ENCODE measurements at regions not wholly inside any gene's neighbourhood (a gene's known extent, or its start where the extent isn't known, plus 50 kb on each side); places are given as distances from the start of the nearest gene placed in this dataset.
A peak's percentile ranks its signal among the peaks of the same experiment; 100 is the strongest.
"Not testable (repeated sequence)": the region's sequence is repeated elsewhere in the genome, so short reads cannot be mapped to it uniquely, and the experiment has no call there.

- no peak for DNase-seq
Observed at GRCh38 chr22:44650806-44651205, 51.2 kb upstream of the PRR5 start.

DNA sequence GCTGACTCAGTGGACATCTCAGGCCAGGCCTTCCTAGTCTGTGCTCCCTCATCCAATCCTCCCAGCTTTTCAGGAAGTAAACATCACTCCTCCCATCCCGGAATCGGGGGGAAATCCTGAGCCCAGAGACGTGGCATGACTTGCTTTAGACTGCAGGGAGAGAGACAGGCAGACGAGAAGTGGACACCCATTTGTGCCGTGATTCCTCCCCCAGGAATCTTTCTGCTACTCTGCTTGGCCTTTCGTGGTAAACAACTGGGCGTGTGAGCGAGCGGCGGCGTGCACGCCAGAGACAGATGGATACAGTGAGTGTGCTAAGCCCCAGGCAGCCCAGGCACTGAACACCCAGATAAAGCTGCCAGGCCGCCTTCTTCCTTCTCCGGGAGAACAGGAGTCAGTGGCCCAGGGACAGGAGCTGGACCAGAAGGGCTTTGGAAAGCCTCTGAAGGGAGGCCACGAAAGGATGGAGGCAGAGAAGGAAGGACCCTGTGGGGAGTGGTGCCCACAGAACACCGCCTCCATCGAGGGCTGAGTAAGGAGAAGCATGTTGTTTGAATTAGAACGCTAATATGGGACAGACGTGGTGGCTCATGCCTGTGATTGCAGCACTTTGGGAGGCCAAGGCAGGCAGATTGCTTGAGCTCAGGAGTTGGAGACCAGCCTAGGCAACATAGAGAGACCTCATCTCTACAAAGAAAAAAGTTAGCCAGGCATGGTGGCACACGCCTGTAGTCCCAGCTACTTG lies 53.0 kb upstream of the PRR5 start:
- DNase-seq: no peak

DNA sequence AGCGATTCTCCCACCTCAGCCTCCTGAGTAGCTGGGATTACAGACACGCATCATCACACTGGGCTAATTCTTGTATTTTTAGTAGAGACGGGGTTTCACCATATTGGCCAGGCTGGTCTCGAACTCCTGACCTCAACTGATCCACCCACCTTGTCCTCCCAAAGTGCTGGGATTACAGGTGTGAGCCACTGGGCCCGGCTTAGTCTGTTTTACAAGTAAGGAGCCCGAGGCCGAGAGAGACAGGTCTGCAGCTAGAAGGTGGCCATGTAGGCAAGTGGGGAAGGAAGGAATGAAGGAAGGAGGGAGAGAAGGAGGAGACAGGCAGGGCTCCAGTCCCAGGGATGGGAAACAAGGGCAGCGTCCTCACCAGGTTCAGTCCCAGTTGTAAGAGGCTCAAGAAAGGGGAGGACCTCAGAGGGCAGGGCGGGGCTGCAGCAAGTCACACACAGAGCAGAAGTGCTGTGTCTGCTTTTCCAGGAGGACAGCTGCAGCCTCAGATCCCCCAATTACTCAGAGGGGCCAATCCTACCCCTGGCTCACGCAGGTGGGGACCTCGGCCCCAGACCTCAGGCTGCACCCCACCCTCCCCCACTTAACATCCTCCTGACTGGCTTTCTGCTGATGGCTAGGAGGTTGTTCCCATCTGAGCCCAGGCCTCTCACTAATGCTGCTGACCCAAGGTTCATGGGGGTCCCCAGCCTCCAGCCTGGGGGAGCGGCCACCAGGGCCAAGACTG lies 53.8 kb upstream of the PRR5 start:
- no peak for DNase-seq

DNA sequence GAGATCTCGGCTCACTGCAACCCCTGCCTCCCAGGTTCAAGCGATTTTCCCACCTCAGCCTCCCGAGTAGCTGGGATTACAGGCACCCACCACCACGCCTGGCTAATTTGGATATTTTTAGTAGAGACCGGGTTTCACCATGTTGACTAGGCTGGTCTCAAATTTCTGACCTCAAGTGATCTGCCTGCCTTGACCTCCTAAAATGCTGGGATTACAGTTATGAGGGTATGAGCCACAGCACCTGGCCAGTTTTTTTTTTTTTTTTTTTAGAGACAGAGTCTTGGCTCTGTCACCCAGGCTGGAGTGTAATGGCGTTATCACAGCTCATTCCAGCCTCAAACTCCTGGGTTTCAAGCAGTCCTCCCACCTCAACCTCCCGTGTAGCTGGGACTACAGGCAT lies 54.9 kb upstream of the PRR5 start:
- no peak for DNase-seq

GRCh38 chr22:44646668-44647067 lies 55.3 kb upstream of the PRR5 start:
- DNase-seq: no peak

- DNase-seq: no peak
Observed at GRCh38 chr22:44646141-44646540, 55.9 kb upstream of the PRR5 start.

GRCh38 chr22:44645531-44645930 lies 56.5 kb upstream of the PRR5 start:
- no peak for DNase-seq

GRCh38 chr22:44645083-44645482 lies 56.9 kb upstream of the PRR5 start:
- no peak for DNase-seq

GRCh38 chr22:44643526-44644101 lies 58.4 kb upstream of the PRR5 start:
- DNase-seq: not testable (repeated sequence)

- no peak for DNase-seq
Observed at GRCh38 chr22:44642096-44642644, 59.8 kb upstream of the PRR5 start.

DNA sequence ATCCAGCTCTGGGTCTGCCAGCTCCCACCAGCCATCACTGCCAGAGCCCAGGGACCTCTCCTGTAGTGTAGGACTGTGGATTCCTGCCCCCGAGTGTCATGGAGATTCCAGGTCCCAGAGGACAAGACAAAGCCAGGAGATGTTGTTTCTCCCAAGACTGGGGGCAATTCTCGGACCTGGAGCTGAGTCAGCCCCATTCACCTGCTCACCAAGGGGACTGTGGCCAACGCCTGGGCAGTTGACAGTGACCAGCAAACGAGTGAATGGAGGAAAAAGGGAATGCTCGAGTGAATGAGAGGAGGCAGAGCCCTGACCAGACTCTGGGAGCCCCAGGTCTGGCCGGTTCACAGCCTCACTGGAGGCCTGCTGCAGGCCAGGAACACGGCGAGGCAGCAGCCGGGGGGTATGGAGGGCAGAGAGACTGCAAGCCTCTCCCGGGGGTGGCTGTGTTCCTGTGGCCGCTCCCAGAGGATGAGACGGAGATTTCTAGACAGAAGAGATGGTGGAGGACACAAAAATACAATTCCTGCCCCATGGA lies 61.3 kb upstream of the PRR5 start:
- DNase-seq: no peak

GRCh38 chr22:44639891-44640617 lies 62.0 kb upstream of the PRR5 start:
- DNase-seq: no peak

- DNase-seq: peak; percentile 80
Observed at GRCh38 chr22:44638971-44639760, 62.8 kb upstream of the PRR5 start.

DNA sequence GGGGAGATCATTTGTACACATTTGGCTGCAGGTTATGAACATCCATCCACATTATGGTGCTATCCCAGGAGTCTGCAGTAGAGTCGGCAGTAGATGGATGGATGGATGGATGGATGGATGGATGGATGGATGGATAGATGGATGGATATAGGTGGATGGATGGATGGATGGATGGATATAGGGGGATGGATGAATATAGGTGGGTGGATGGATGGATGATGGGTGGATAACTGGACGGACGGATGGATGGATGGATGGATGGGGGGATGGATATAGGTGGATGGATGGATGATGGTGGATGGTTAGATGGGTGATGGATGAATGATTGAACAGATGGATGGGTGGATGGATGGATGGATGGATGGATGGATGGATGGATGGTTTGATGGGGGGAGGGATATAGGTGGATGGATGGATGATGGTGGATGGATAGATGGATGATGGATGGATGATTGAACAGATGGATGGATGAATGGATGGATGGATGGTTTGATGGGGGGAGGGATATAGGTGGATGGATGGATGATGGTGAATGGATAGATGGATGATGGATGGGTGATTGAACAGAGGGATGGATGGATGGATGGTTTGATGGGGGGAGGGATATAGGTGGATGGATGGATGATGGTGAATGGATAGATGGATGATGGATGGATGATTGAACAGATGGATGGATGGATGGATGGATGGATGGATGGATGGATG lies 65.3 kb upstream of the PRR5 start:
- not testable (repeated sequence) for DNase-seq

DNA sequence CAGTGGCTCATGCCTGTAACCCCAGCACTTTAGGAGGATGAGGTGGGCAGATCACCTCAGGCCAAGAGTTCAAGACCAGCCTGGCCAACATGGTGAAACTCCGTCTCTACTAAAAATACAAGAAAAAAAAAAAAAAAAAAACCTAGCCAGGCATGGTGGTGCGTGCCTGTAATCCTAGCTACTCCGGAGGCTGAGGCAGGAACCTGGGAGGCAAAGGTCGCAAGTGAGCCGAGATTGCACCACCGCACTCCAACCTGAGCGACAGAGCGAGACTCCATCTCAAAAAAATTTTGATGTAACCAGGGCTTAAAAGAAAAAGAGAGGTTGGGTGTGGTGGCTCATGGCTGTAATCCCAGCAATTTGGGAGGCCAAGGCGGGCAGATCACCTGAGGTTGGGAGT lies 66.4 kb upstream of the PRR5 start:
- DNase-seq: not testable (repeated sequence)

DNA sequence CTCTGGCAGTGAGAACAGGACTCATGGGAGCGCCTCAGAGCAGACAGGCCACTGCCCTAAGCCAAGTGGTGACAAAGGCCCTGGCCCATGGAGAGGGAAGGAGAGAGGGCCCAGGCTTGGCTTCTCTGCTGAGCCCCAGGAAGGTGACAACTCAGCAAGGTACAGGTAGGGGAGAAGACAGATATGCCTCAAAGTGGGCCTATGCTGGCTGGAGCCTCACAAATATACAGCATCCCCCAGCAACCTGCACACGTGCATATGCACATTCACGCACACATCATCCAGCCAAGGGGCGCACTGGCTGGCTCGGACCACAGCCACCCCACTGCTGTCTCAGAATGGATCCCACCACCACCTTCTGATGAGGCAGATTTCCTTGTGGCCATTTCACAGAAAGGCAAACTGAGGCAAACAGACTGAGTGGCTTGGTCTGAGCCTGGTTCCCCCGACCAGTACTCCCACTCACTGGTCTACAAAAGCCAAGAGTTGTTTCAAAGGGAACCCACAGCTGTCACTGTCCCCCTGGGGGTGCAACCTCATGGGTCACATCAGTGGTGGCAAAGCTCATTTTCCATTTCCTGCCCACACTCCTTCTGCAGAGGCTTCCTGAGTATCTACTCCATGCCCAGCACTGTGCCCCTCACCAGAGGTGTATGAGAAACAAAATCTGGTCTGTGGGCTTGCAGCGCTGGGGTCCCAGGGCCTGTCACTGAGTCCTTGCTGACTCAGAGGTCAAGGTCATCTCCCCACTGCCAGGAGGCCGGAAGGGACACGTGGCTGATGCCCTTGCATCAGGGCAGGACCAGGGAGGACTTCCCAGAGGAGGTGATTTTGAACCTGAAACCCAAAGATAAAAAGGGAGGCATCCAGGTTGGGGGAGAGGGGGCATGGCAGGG lies 67.3 kb upstream of the PRR5 start:
- DNase-seq: no peak

- no peak for DNase-seq
Observed at GRCh38 chr22:44633647-44634046, 68.4 kb upstream of the PRR5 start.

GRCh38 chr22:44632541-44633396 lies 69.2 kb upstream of the PRR5 start:
- no peak for DNase-seq
